ENCODE measurements at regions not wholly inside any gene's neighbourhood (a gene's known extent, or its start where the extent isn't known, plus 50 kb on each side); places are given as distances from the start of the nearest gene placed in this dataset.
A peak's percentile ranks its signal among the peaks of the same experiment; 100 is the strongest.

DNA sequence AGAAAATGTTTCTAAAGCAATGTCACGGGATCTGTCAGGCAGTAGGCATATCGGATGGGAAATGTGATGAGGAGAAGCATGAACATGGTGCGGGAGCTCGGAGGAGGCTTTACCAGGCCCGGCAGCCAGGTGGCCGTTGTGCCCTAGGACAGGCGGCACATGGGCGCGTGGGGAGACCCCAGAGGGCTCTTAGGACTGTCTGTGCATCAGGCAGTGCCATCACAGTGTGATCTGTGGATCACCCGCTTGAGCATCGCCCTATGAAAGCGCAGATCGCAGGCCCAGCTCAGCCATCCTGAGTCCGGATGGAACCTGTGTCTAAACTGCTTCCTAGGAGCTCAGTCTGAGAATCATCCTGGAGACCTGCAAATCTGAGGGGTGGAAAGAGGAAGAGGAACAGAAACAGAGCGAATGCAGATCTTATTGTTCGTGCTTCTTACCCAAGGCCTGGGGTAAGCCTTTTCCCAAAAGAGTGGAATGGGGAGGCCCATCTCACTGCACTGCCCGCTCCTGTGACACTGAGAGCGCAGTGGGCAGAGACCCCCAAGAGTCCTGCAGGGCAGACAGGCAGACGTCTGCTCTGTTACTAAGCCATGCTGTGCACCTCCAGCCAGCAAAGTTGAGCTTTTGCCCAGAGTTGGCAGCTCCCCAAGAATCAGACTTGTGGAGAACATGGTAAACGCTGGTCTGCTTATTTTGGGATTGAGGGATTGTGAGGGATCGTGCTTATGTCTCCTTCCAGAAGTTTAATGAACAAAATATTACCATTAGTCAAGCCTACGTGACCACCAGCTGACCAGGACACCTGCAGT, 251.0 kb downstream of the RHOU start:
- Histone ChIP-seq H3K36me3 (no peaks in the 10 kb centered on the region), H3K27me3 (no peaks in the 10 kb centered on the region), H3K4me3 (ENCODE audit: low read depth, low read length) (peak overlapping the region; percentile 12; the same call in 1 of the 2 replicates), H3K9me3 (no peaks in the 10 kb centered on the region), H3K4me1 (peaks cover 38% of the 10 kb centered on the region)
- peak; percentile 50 for DNase-seq
- TF ChIP-seq CTCF (IDR thresholded peaks at IDR 0.05; ENCODE audit: low read depth, low read length), result no peak

DNA sequence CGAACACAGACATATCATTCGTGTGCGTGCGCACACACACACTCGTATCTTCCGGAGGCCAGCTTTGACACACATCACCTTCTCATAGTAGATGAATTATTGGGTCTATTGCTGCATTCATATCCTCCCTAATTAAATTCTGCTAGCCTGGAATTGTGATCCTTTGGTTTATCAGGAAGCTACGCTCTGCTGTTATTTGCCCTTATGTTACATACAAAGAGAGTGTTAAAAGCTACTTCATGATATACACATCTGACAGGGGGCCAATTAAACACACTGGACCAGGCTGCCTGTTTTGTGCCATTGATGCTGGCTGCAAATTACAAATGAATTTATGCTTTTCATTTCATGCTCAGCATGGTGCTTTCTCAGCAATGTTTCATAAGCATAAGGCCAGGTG, 252.0 kb downstream of the RHOU start:
- Histone ChIP-seq H3K27me3 (no peaks in the 10 kb centered on the region), H3K9me3 (no peaks in the 10 kb centered on the region), H3K4me3 (ENCODE audit: low read depth, low read length) (no peak overlapping the region), H3K4me1 (peaks cover 38% of the 10 kb centered on the region), H3K36me3 (no peaks in the 10 kb centered on the region)
- no peak for DNase-seq
- no peak for TF ChIP-seq CTCF (IDR thresholded peaks at IDR 0.05; ENCODE audit: low read depth, low read length)

DNA sequence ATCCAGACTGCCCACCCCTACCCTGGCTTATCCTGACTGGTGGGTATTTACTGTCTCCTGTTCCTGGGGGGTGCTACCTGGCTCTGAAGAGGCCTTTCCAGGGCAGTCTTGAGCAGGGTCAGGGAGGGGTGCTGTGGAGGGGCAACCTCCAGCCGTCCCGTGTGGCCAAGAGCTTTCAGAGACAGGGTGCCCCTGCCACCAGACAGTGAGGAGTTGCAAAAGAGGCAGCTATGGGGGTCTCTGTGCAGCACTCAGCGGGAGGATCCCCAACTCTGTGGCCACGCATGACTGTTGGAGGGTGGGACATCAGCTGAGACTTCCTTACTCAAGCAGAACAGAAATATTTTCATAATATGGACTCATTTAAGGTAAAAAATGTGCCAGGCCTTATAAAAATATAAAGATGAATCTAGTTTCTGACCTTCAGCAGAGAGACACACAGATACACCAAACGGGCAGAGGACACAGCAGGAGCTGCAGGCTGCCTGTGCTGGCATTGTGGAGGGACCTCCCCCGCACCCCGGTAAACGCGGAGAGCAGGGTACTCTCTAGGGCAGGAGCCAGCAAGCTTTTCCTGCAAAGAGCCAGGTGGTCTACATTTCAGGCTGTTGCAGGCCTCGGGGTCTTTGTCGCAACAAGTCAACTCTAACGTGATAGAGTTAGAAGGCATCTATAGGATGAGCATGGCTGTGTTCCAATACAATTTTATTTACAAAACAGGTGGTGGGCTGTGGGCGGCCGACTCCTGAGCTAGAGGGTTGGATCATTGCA, 252.6 kb downstream of the RHOU start:
- Histone ChIP-seq H3K9me3 (no peaks in the 10 kb centered on the region), H3K27me3 (no peaks in the 10 kb centered on the region), H3K4me1 (peaks cover 38% of the 10 kb centered on the region), H3K4me3 (ENCODE audit: low read depth, low read length) (no peak overlapping the region), H3K36me3 (no peaks in the 10 kb centered on the region)
- TF ChIP-seq CTCF (IDR thresholded peaks at IDR 0.05; ENCODE audit: low read depth, low read length), result no peak
- DNase-seq, result no peak

DNA sequence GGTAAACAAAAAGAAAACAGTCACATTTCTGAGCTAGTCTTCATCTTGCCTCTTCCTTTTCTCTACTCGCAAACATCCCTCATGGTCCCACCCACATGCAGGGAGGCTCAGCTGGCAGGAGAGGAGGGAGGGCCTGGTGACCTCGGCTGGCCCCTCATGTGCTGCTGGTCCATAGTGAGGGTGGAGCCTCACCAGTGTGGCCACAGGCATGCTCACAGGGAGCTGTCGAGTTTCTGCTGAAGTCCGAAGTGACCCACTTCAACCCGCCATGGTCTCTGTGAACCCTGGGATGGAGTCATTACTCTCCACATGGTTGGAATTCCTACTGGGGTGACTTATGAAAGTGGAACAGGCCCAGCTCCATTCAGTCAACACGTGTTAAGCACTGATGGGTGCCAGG, 253.4 kb downstream of the RHOU start:
- no peak overlapping the region for H3K4me3 ChIP-seq (ENCODE audit: low read depth, low read length)
- H3K4me1 ChIP-seq, result peaks cover 37% of the 10 kb centered on the region
- no peaks in the 10 kb centered on the region for H3K27me3 ChIP-seq
- DNase-seq, result no peak
- no peaks in the 10 kb centered on the region for H3K36me3 ChIP-seq
- TF ChIP-seq CTCF (IDR thresholded peaks at IDR 0.05; ENCODE audit: low read depth, low read length), result no peak
- H3K9me3 ChIP-seq, result no peaks in the 10 kb centered on the region

GRCh38 chr1:228989176-228989575, 253.9 kb downstream of the RHOU start:
- Histone ChIP-seq H3K36me3 (no peaks in the 10 kb centered on the region), H3K9me3 (no peaks in the 10 kb centered on the region), H3K4me1 (peaks cover 34% of the 10 kb centered on the region), H3K4me3 (ENCODE audit: low read depth, low read length) (no peak overlapping the region), H3K27me3 (no peaks in the 10 kb centered on the region)
- DNase-seq, result no peak
- no peak for TF ChIP-seq CTCF (IDR thresholded peaks at IDR 0.05; ENCODE audit: low read depth, low read length)

DNA sequence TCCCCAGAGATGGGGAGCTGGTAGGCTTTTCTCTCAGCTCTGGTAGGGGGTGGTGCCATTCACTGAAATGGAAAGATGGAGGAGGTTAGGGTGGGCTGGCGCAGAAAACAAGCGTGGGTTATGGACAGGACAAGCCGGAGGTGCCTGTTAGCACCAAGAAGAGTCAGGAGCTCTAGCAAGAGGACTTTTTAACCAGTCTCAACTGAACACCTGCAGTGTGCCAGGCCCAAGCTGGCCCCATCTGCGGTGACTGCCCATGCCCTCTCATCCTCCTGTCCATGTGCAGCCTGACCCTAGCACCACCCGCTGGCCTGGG, 254.4 kb downstream of the RHOU start:
- Histone ChIP-seq H3K27me3 (no peaks in the 10 kb centered on the region), H3K9me3 (no peaks in the 10 kb centered on the region), H3K4me1 (peaks cover 34% of the 10 kb centered on the region), H3K4me3 (ENCODE audit: low read depth, low read length) (no peak overlapping the region), H3K36me3 (no peaks in the 10 kb centered on the region)
- DNase-seq, result no peak
- no peak for TF ChIP-seq CTCF (IDR thresholded peaks at IDR 0.05; ENCODE audit: low read depth, low read length)

Measured in BE2C (cell line).